Neural cell (in vitro differentiated cells): ENCODE measurements at regions not wholly inside any gene's neighbourhood (a gene's known extent, or its start where the extent isn't known, plus 50 kb on each side); places are given as distances from the start of the nearest gene placed in this dataset.

Experiments
- H2AFZ ChIP-seq: fragments of 200-600, 300-800 bp; sonication (generic), shearing (Covaris generic); 2 replicates; pipeline ENCODE4 v1.6.0; 2014; ENCODE audit warnings: low read depth, mild to moderate bottlenecking, antibody characterized with exemption, low read length, moderate library complexity
- H3F3A ChIP-seq: fragments of 200-600 bp; shearing (Covaris generic); 2 replicates; pipeline ENCODE4 v1.6.1; 2016; ENCODE audit warnings: mild to moderate bottlenecking, moderate library complexity, mixed read lengths, antibody characterized with exemption, low read length; ENCODE audit not compliant: insufficient read depth, poor library complexity, severe bottlenecking
- H3K27ac ChIP-seq: fragments of 200-600, 300-800 bp; sonication (generic), shearing (Covaris generic); 2 replicates; pipeline ENCODE4 v1.5.1; 2014; ENCODE audit warnings: mild to moderate bottlenecking, low read length, moderate library complexity
- H3K27me3 ChIP-seq: fragments of 300-800, 200-600 bp; sonication (generic), shearing (Covaris generic); 2 replicates; pipeline ENCODE4 v1.6.0; 2014; ENCODE audit warnings: mild to moderate bottlenecking, low read depth, low read length, moderate library complexity; ENCODE audit not compliant: insufficient read depth
- H3K36me3 ChIP-seq: fragments of 300-800, 200-600 bp; sonication (generic), shearing (Covaris generic); 2 replicates; pipeline ENCODE4 v1.5.1; 2014; ENCODE audit warnings: mild to moderate bottlenecking, antibody characterized with exemption, low read length, moderate library complexity; ENCODE audit not compliant: insufficient read depth
- H3K4me2 ChIP-seq: fragments of 300-800, 200-600 bp; sonication (generic), shearing (Covaris generic); 2 replicates; pipeline ENCODE4 v1.6.0; 2014; ENCODE audit warnings: mild to moderate bottlenecking, low read length
- H3K4me3 ChIP-seq: fragments of 300-800, 200-600 bp; sonication (generic), shearing (Covaris generic); 2 replicates; pipeline ENCODE4 v1.5.1; 2014; ENCODE audit warnings: mild to moderate bottlenecking, low read length, moderate library complexity
- H3K79me2 ChIP-seq: fragments of 200-600 bp; shearing (Covaris generic); replicated peaks from 2 replicates; pipeline ENCODE4 v1.6.0; 2014; ENCODE audit warnings: mild to moderate bottlenecking, low read length, moderate library complexity; ENCODE audit not compliant: insufficient read depth
- H3K9ac ChIP-seq: fragments of 300-800, 200-600 bp; sonication (generic), shearing (Covaris generic); 2 replicates; pipeline ENCODE4 v1.6.1; 2016; ENCODE audit warnings: mild to moderate bottlenecking, low read length, mixed read lengths
- H3K9me2 ChIP-seq: fragments of 200-600 bp; shearing (Covaris generic); 2 replicates; pipeline ENCODE4 v1.6.1; 2016; ENCODE audit warnings: mild to moderate bottlenecking, low read length, mixed read lengths; ENCODE audit not compliant: insufficient read depth
- H3K9me3 ChIP-seq: fragments of 200-600, 300-800 bp; sonication (generic), shearing (Covaris generic); 2 replicates; pipeline ENCODE4 v1.6.1; 2016; ENCODE audit warnings: mild to moderate bottlenecking, mixed run types, low read length, moderate library complexity, mixed read lengths
- H4K20me1 ChIP-seq: fragments of 200-600 bp; shearing (Covaris generic); 2 replicates; pipeline ENCODE4 v1.6.1; 2016; ENCODE audit warnings: mild to moderate bottlenecking, mixed run types; ENCODE audit not compliant: insufficient read depth
- CTCF ChIP-seq: fragments of 450-650 bp; IDR thresholded peaks from 2 replicates; pipeline ENCODE4 v1.5.1; 2014; ENCODE audit warnings: antibody characterized with exemption, mild to moderate bottlenecking, moderate library complexity; ENCODE audit not compliant: poor library complexity, severe bottlenecking
- EP300 ChIP-seq: fragments of 450-650 bp; conservative IDR thresholded peaks from 2 replicates; pipeline ENCODE4 v1.6.1; 2014; ENCODE audit warnings: antibody characterized with exemption, mild to moderate bottlenecking, moderate library complexity; ENCODE audit not compliant: poor library complexity, severe bottlenecking
- EZH2 ChIP-seq: fragments of 200-600, 300-800 bp; shearing (Covaris generic), sonication (generic); IDR thresholded peaks from 2 replicates; pipeline ENCODE4 v1.6.1; 2014; ENCODE audit warnings: antibody characterized with exemption, low read length, borderline replicate concordance, mild to moderate bottlenecking; ENCODE audit not compliant: insufficient read depth, poor library complexity, severe bottlenecking
- MXI1 ChIP-seq: fragments of 450-650 bp; conservative IDR thresholded peaks from 2 replicates; pipeline ENCODE4 v1.6.1; 2014; ENCODE audit warnings: antibody characterized with exemption, mild to moderate bottlenecking; ENCODE audit not compliant: poor library complexity, severe bottlenecking
- POLR2AphosphoS5 ChIP-seq: IDR thresholded peaks from 2 replicates; pipeline ENCODE4 v1.6.1; 2012
- RAD21 ChIP-seq: fragments of 450-650 bp; conservative IDR thresholded peaks from 2 replicates; pipeline ENCODE4 v1.6.1; 2014; ENCODE audit warnings: antibody characterized with exemption, mild to moderate bottlenecking, moderate library complexity
- REST ChIP-seq: IDR thresholded peaks from 2 replicates; pipeline ENCODE4 v1.6.1; 2012; ENCODE audit warnings: borderline replicate concordance
- SMC3 ChIP-seq: fragments of 450-650 bp; conservative IDR thresholded peaks from 2 replicates; pipeline ENCODE4 v1.6.1; 2014; ENCODE audit warnings: antibody characterized with exemption, mild to moderate bottlenecking, moderate library complexity; ENCODE audit not compliant: poor library complexity
- TAF1 ChIP-seq: IDR thresholded peaks from 2 replicates; pipeline ENCODE4 v1.6.1; 2012; ENCODE audit warnings: low read depth

- no peak overlapping the region for H3K27ac ChIP-seq
- no peaks in the 10 kb centered on the region for H3F3A ChIP-seq
- no peaks in the 10 kb centered on the region for H4K20me1 ChIP-seq
- H3K27me3 ChIP-seq, result no peaks in the 10 kb centered on the region
- no peaks in the 10 kb centered on the region for H3K9me2 ChIP-seq
- no peak overlapping the region for H3K4me2 ChIP-seq
- H3K9ac ChIP-seq, result no peak overlapping the region
- no peaks in the 10 kb centered on the region for H3K9me3 ChIP-seq
- H3K36me3 ChIP-seq, result no peaks in the 10 kb centered on the region
- TF ChIP-seq TAF1 (no peak), MXI1 (no peak), POLR2AphosphoS5 (no peak), SMC3 (no peak)
- no peak overlapping the region for H2AFZ ChIP-seq
- H3K4me3 ChIP-seq, result no peak overlapping the region
- H3K79me2 ChIP-seq, result no peaks in the 10 kb centered on the region
These were observed 289.5 kb upstream of the CCDC196 start for GRCh38 chr14:66196670-66197069.

- H3K79me2 ChIP-seq, result no peaks in the 10 kb centered on the region
- no peaks in the 10 kb centered on the region for H3K9me3 ChIP-seq
- H3K9me2 ChIP-seq, result no peaks in the 10 kb centered on the region
- H4K20me1 ChIP-seq, result no peaks in the 10 kb centered on the region
- H3K4me2 ChIP-seq, result no peak overlapping the region
- H3K9ac ChIP-seq, result no peak overlapping the region
- H3K4me3 ChIP-seq, result no peak overlapping the region
- H3K27me3 ChIP-seq, result no peaks in the 10 kb centered on the region
- no peaks in the 10 kb centered on the region for H3K36me3 ChIP-seq
- no peak overlapping the region for H2AFZ ChIP-seq
- H3F3A ChIP-seq, result no peaks in the 10 kb centered on the region
- no peak overlapping the region for H3K27ac ChIP-seq
- TF ChIP-seq RAD21 (no peak), EP300 (no peak), TAF1 (no peak), MXI1 (no peak), POLR2AphosphoS5 (no peak), REST (no peak), EZH2 (no peak), CTCF (no peak), SMC3 (no peak)
These were observed 288.9 kb upstream of the CCDC196 start for GRCh38 chr14:66197276-66197675.

GRCh38 chr14:66206554-66206953 is 279.6 kb upstream of the CCDC196 start:
- H3K27me3 ChIP-seq, result no peaks in the 10 kb centered on the region
- no peaks in the 10 kb centered on the region for H3K9me2 ChIP-seq
- H3K9ac ChIP-seq, result no peak overlapping the region
- no peak overlapping the region for H3K4me2 ChIP-seq
- no peaks in the 10 kb centered on the region for H3K36me3 ChIP-seq
- H3K9me3 ChIP-seq, result peaks cover 4% of the 10 kb centered on the region
- no peak overlapping the region for H3K4me3 ChIP-seq
- no peaks in the 10 kb centered on the region for H3K79me2 ChIP-seq
- no peak overlapping the region for H2AFZ ChIP-seq
- TF ChIP-seq EP300 (no peak), POLR2AphosphoS5 (no peak), SMC3 (no peak), REST (no peak), CTCF (no peak), MXI1 (no peak), EZH2 (no peak), TAF1 (no peak), RAD21 (no peak)
- H3K27ac ChIP-seq, result no peak overlapping the region
- no peaks in the 10 kb centered on the region for H4K20me1 ChIP-seq
- no peaks in the 10 kb centered on the region for H3F3A ChIP-seq
